ENCODE measurements at regions not wholly inside any gene's neighbourhood (a gene's known extent, or its start where the extent isn't known, plus 50 kb on each side); places are given as distances from the start of the nearest gene placed in this dataset.

DNA sequence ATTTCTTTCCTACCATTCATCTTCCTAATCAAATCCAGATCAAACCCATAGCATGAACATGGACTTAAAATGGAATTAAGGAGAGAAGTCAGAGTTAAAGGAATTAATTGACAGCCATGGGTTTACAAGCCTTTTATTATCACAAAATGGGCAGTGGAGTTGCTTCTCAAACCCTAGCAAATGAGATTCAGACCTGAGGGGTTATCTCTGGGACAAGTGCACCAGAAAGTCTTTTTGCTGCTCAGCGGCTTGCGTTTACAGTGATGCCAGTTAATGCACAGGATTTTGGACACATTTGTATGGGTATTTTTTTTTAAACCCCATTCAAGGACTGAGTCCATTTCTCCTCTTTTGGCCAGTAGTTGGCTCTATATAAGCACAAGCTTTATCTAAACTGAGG is 503.0 kb downstream of the EFNB2 start:
- Histone ChIP-seq H3K9ac (ENCODE audit: low read length in 5 of 5) (no peak overlapping the region), H3K27ac (ENCODE audit: low read depth, low read length) (no peak overlapping the region), H3K27me3 (ENCODE audit: control insufficient read depth in 5 of 5, insufficient read depth in 4 of 5, low read length in 5 of 5) (no peaks in the 10 kb centered on the region), H3K36me3 (ENCODE audit: control insufficient read depth in 5 of 5, insufficient read depth in 5 of 5, low read length in 5 of 5) (no peaks in the 10 kb centered on the region), H3K4me3 (ENCODE audit: low read depth in 1 of 5, low read length in 5 of 5) (no peak overlapping the region), H3K4me1 (ENCODE audit: control insufficient read depth in 5 of 5, insufficient read depth in 5 of 5, low read length in 5 of 5) (peaks cover 0 to 14% (median 7%) of the 10 kb centered on the region in 5 donors), H3K9me3 (ENCODE audit: control insufficient read depth in 5 of 5, low read length in 5 of 5) (no peaks in the 10 kb centered on the region)

DNA sequence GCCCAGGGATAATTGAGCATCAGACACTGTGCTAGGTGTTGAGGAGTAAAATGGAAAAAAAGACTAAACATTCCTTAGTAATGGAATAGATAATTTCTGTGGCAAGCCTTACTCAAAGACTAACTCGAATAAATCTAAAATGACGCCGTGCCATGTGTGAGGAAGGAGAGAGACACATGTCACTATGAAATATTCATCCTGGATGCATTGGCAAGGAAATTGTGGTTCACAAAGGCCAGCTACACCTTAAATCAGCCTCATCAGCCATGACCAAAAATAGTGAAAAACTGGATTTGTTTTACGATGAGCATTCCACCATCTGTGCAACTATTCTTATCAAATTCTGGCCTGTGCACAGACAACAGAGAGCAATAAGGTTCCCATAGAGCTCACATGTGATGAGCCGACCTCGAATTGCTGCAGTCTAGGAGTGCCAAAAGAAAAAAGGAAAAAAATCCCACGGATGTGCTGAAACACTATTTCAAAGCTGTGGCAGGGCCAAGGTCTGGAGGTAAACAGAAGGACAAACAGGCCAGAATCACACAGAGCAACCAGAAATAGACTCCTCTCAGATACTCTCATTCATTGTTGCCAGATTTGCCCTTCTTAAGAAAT is 505.7 kb downstream of the EFNB2 start:
- H3K9ac ChIP-seq (ENCODE audit: low read length in 5 of 5) = no peak overlapping the region
- H3K4me1 ChIP-seq (ENCODE audit: control insufficient read depth in 5 of 5, insufficient read depth in 5 of 5, low read length in 5 of 5) = peaks cover 0 to 13% (median 7%) of the 10 kb centered on the region in 5 donors
- H3K27me3 ChIP-seq (ENCODE audit: control insufficient read depth in 5 of 5, insufficient read depth in 4 of 5, low read length in 5 of 5) = no peaks in the 10 kb centered on the region
- no peak overlapping the region for H3K4me3 ChIP-seq (ENCODE audit: low read depth in 1 of 5, low read length in 5 of 5)
- no peak overlapping the region for H3K27ac ChIP-seq (ENCODE audit: low read depth, low read length)
- H3K36me3 ChIP-seq (ENCODE audit: control insufficient read depth in 5 of 5, insufficient read depth in 5 of 5, low read length in 5 of 5) = no peaks in the 10 kb centered on the region
- no peaks in the 10 kb centered on the region for H3K9me3 ChIP-seq (ENCODE audit: control insufficient read depth in 5 of 5, low read length in 5 of 5)

DNA sequence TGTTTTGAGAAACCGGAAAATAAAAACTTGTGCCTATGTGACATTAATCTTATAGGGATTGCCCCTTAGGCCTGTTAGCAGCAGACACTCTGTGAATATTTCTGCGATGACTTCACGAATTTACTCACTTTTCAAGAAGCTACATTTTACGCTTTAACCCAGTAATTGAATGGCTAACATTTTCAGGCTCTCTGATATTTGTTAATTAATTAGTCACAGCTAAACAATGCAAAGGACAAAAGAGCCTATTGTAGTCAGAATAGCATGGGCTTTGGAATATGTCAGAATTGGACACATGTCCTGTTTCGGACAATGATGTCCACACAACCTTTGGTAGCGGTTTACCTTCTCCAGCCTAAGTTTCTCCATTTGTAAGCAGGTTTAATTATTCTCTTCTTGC is 506.6 kb downstream of the EFNB2 start:
- Histone ChIP-seq H3K36me3 (ENCODE audit: control insufficient read depth in 5 of 5, insufficient read depth in 5 of 5, low read length in 5 of 5) (no peaks in the 10 kb centered on the region), H3K9me3 (ENCODE audit: control insufficient read depth in 5 of 5, low read length in 5 of 5) (no peaks in the 10 kb centered on the region), H3K27me3 (ENCODE audit: control insufficient read depth in 5 of 5, insufficient read depth in 4 of 5, low read length in 5 of 5) (no peaks in the 10 kb centered on the region), H3K4me1 (ENCODE audit: control insufficient read depth in 5 of 5, insufficient read depth in 5 of 5, low read length in 5 of 5) (peaks cover 0 to 6% (median 2%) of the 10 kb centered on the region in 5 donors), H3K9ac (ENCODE audit: low read length in 5 of 5) (no peak overlapping the region), H3K4me3 (ENCODE audit: low read depth in 1 of 5, low read length in 5 of 5) (no peak overlapping the region), H3K27ac (ENCODE audit: low read depth, low read length) (no peak overlapping the region)

DNA sequence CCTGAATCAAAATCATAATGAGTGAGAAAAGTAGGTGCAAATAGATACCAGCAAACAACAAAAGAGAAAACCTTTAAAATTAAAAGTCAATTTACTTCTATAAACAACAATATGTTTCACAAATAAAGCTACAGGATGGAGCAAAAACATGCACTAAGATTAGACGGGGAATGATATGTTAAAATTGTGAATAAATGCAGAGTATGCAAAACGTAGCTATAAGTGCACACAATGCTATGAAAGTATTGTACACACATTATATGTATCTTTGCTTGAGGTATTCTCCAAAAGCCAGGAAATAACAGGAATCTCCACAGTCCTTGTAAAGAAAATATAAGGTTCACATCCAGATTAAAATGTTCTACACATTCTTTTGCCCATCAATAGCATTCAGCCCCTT is 523.9 kb downstream of the EFNB2 start:
- Histone ChIP-seq H3K27ac (ENCODE audit: low read depth, low read length) (no peak overlapping the region), H3K4me3 (ENCODE audit: low read depth in 1 of 5, low read length in 5 of 5) (no peak overlapping the region), H3K9ac (ENCODE audit: low read length in 5 of 5) (no peak overlapping the region), H3K9me3 (ENCODE audit: control insufficient read depth in 5 of 5, low read length in 5 of 5) (peaks cover 0 to 2% (median under 1%) of the 10 kb centered on the region in 5 donors), H3K27me3 (ENCODE audit: control insufficient read depth in 5 of 5, insufficient read depth in 4 of 5, low read length in 5 of 5) (no peaks in the 10 kb centered on the region), H3K36me3 (ENCODE audit: control insufficient read depth in 5 of 5, insufficient read depth in 5 of 5, low read length in 5 of 5) (no peaks in the 10 kb centered on the region), H3K4me1 (ENCODE audit: control insufficient read depth in 5 of 5, insufficient read depth in 5 of 5, low read length in 5 of 5) (no peaks in the 10 kb centered on the region)

DNA sequence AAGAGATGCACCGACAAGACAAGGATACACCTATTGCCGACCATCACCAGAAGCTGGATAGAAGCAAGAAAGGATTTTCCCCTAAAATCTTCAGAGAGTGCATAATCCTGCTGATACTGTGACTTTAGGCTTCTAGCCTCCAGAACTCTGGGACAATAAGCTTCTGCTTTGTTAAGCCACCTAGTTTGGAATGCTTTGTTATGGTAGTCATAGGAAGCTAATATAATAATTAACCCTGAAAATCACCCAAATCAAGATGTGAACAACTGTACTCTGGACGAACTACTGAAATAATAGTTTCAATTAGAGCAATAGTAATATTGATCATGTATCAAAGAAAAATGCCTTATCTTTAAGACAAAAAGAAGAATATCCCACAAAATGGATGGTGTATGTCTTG is 524.6 kb downstream of the EFNB2 start:
- no peaks in the 10 kb centered on the region for H3K36me3 ChIP-seq (ENCODE audit: control insufficient read depth in 5 of 5, insufficient read depth in 5 of 5, low read length in 5 of 5)
- no peaks in the 10 kb centered on the region for H3K27me3 ChIP-seq (ENCODE audit: control insufficient read depth in 5 of 5, insufficient read depth in 4 of 5, low read length in 5 of 5)
- H3K9ac ChIP-seq (ENCODE audit: low read length in 5 of 5) = no peak overlapping the region
- no peaks in the 10 kb centered on the region for H3K4me1 ChIP-seq (ENCODE audit: control insufficient read depth in 5 of 5, insufficient read depth in 5 of 5, low read length in 5 of 5)
- H3K27ac ChIP-seq (ENCODE audit: low read depth, low read length) = no peak overlapping the region
- no peak overlapping the region for H3K4me3 ChIP-seq (ENCODE audit: low read depth in 1 of 5, low read length in 5 of 5)
- H3K9me3 ChIP-seq (ENCODE audit: control insufficient read depth in 5 of 5, low read length in 5 of 5) = no peaks in the 10 kb centered on the region

DNA sequence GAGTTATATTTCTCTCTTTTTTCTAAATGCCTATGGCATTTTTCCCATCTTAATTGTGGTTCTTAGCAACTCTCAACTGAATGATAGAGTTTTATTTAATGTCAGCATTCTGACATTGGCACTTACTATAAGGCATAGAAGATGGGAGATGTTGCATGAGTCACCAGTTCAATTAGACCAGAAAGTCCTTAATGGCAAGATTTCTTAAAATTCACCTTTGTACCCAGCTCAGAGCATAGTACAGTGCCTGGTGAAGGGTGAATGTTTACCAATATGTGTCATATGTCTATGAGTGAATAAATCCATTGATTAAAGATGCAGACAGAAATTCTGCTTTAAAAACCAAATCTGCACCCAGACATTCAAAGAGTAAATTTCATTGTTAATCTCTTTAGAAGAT is 526.9 kb downstream of the EFNB2 start:
- no peaks in the 10 kb centered on the region for H3K27me3 ChIP-seq (ENCODE audit: control insufficient read depth in 5 of 5, insufficient read depth in 4 of 5, low read length in 5 of 5)
- H3K36me3 ChIP-seq (ENCODE audit: control insufficient read depth in 5 of 5, insufficient read depth in 5 of 5, low read length in 5 of 5) = no peaks in the 10 kb centered on the region
- no peak overlapping the region for H3K27ac ChIP-seq (ENCODE audit: low read depth, low read length)
- H3K9ac ChIP-seq (ENCODE audit: low read length in 5 of 5) = no peak overlapping the region
- no peak overlapping the region for H3K4me3 ChIP-seq (ENCODE audit: low read depth in 1 of 5, low read length in 5 of 5)
- no peaks in the 10 kb centered on the region for H3K9me3 ChIP-seq (ENCODE audit: control insufficient read depth in 5 of 5, low read length in 5 of 5)
- H3K4me1 ChIP-seq (ENCODE audit: control insufficient read depth in 5 of 5, insufficient read depth in 5 of 5, low read length in 5 of 5) = no peaks in the 10 kb centered on the region

DNA sequence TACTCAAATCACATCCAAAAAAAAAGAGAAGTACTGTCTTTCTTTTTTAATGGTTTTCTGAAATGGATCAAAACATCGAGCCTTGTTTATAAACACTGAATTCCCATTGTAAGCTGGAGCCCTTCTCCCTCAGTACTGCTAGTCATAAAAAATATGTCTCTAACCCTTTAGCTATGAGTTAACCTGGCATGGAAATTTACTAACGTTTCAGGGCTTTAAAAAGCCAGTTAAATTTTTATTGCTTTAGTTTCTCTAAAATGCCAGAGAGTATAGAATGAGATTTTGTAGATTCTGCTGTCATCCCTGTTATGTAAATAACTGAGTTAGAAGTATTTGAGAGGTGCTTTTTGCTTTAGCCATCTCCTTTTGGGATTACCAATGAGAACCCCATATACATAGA is 528.3 kb downstream of the EFNB2 start:
- Histone ChIP-seq H3K27ac (ENCODE audit: low read depth, low read length) (no peak overlapping the region), H3K9me3 (ENCODE audit: control insufficient read depth in 5 of 5, low read length in 5 of 5) (no peaks in the 10 kb centered on the region), H3K36me3 (ENCODE audit: control insufficient read depth in 5 of 5, insufficient read depth in 5 of 5, low read length in 5 of 5) (no peaks in the 10 kb centered on the region), H3K27me3 (ENCODE audit: control insufficient read depth in 5 of 5, insufficient read depth in 4 of 5, low read length in 5 of 5) (no peaks in the 10 kb centered on the region), H3K4me3 (ENCODE audit: low read depth in 1 of 5, low read length in 5 of 5) (no peak overlapping the region), H3K9ac (ENCODE audit: low read length in 5 of 5) (no peak overlapping the region), H3K4me1 (ENCODE audit: control insufficient read depth in 5 of 5, insufficient read depth in 5 of 5, low read length in 5 of 5) (no peaks in the 10 kb centered on the region)

DNA sequence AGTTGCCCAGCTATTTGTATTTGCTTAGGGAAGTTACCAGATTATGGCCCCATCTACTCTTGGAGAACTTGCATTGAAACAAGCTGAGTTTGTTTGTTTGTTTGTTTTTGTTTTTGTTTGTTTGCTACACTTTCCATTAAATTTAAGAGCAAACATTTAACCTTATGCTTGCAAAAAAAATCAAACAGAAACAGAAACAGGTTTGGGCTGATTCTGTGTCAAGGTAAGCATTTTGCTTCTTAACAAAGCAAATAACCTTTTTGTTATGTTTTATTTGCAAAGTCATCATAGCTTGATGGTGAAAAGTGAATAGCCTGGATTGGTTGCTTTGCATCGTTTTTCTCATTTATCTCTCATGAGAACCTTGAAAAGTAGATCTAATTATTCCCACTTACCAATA is 531.8 kb downstream of the EFNB2 start:
- Histone ChIP-seq H3K9ac (ENCODE audit: low read length in 5 of 5) (no peak overlapping the region), H3K36me3 (ENCODE audit: control insufficient read depth in 5 of 5, insufficient read depth in 5 of 5, low read length in 5 of 5) (no peaks in the 10 kb centered on the region), H3K27me3 (ENCODE audit: control insufficient read depth in 5 of 5, insufficient read depth in 4 of 5, low read length in 5 of 5) (no peaks in the 10 kb centered on the region), H3K4me3 (ENCODE audit: low read depth in 1 of 5, low read length in 5 of 5) (no peak overlapping the region), H3K9me3 (ENCODE audit: control insufficient read depth in 5 of 5, low read length in 5 of 5) (no peaks in the 10 kb centered on the region), H3K27ac (ENCODE audit: low read depth, low read length) (no peak overlapping the region), H3K4me1 (ENCODE audit: control insufficient read depth in 5 of 5, insufficient read depth in 5 of 5, low read length in 5 of 5) (no peaks in the 10 kb centered on the region)

DNA sequence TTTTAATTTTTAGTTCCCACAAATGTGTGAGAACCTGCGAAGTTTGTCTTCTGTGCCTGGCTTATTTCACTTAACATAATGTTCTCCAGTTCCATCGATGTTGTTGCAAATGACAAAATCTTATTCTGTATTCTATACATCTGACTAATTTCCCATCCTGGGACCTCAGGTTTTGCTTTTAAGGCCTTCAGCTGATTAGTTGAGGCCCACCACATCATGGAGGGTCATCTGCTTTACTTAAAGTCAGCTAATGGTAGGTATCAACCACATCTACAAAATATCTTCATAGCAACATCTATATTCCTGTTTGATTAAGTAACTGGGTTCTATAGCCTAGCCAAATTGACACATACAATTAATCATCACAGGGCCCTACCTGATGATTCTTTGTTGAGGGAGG is 534.0 kb downstream of the EFNB2 start:
- H3K27ac ChIP-seq (ENCODE audit: low read depth, low read length) = no peak overlapping the region
- H3K36me3 ChIP-seq (ENCODE audit: control insufficient read depth in 5 of 5, insufficient read depth in 5 of 5, low read length in 5 of 5) = no peaks in the 10 kb centered on the region
- H3K27me3 ChIP-seq (ENCODE audit: control insufficient read depth in 5 of 5, insufficient read depth in 4 of 5, low read length in 5 of 5) = no peaks in the 10 kb centered on the region
- no peaks in the 10 kb centered on the region for H3K4me1 ChIP-seq (ENCODE audit: control insufficient read depth in 5 of 5, insufficient read depth in 5 of 5, low read length in 5 of 5)
- H3K9me3 ChIP-seq (ENCODE audit: control insufficient read depth in 5 of 5, low read length in 5 of 5) = no peaks in the 10 kb centered on the region
- H3K4me3 ChIP-seq (ENCODE audit: low read depth in 1 of 5, low read length in 5 of 5) = no peak overlapping the region
- H3K9ac ChIP-seq (ENCODE audit: low read length in 5 of 5) = no peak overlapping the region

DNA sequence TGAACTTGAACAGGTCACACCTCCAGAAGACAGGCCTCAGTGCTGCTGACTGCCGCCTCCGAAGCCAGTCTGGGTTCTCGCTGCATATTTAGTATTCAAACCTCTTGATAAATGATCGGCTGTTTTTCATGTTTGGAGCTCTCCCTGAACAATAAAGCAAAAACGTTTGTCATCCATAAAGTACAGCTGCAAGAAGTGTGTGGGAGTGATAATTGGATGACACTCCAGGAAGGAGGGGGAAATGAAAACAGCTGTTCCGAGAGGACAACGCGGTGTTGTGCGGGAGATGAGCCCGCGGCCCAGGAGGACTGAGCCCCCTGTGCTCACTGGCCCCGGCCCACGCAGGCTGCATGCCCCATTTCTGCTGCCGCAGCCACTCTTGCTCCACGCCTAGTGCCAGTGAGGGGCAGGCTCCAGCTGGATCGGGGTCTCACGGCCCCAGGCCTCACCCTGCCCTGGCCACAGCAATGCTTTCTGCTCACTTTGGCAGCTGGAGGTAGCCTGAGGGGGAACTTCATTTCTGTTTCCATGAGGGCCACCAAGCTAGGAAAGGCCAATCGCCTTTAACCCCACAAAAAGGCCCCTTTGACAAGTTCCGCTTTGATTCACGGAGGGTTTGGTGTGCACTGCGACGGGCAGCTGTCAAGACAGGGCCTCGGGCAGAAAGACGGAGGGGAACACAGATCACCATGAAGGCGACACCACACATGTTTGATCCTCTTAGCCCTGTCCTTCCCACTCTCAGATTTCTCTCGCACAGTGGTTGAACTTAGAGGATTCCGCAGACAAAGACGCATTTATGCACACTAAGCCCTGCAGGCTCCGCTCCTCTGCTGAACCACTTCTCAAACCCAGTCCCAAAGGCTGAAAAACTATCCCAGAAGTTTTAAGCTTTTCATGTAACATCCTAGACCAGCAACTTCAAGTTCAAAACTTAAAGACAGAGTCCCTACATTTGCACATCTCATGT is 537.6 kb downstream of the EFNB2 start:
- no peaks in the 10 kb centered on the region for H3K27me3 ChIP-seq (ENCODE audit: control insufficient read depth in 5 of 5, insufficient read depth in 4 of 5, low read length in 5 of 5)
- H3K27ac ChIP-seq (ENCODE audit: low read depth, low read length) = no peak overlapping the region
- H3K4me1 ChIP-seq (ENCODE audit: control insufficient read depth in 5 of 5, insufficient read depth in 5 of 5, low read length in 5 of 5) = no peaks in the 10 kb centered on the region
- no peak overlapping the region for H3K9ac ChIP-seq (ENCODE audit: low read length in 5 of 5)
- H3K36me3 ChIP-seq (ENCODE audit: control insufficient read depth in 5 of 5, insufficient read depth in 5 of 5, low read length in 5 of 5) = no peaks in the 10 kb centered on the region
- H3K4me3 ChIP-seq (ENCODE audit: low read depth in 1 of 5, low read length in 5 of 5) = no peak overlapping the region
- no peaks in the 10 kb centered on the region for H3K9me3 ChIP-seq (ENCODE audit: control insufficient read depth in 5 of 5, low read length in 5 of 5)

Measured in subcutaneous abdominal adipose tissue (tissue), 5 donors.